NCI-H446 (cell line): ENCODE measurements at regions not wholly inside any gene's neighbourhood (a gene's known extent, or its start where the extent isn't known, plus 50 kb on each side); places are given as distances from the start of the nearest gene placed in this dataset.

Source experiments
- DNase-seq, 2 experiments: peaks; one replicate each; lab custom pipeline; 2025; lab: John Stamatoyannopoulos, UW

- no peak for DNase-seq
These were observed 252.2 kb upstream of the PDE10A start for GRCh38 chr6:165915022-165915770.

- no peak for DNase-seq
These were observed 250.9 kb upstream of the PDE10A start for GRCh38 chr6:165913676-165914570.

- DNase-seq: no peak
These were observed 247.3 kb upstream of the PDE10A start for GRCh38 chr6:165910184-165910966.

- DNase-seq: no peak
These were observed 243.7 kb upstream of the PDE10A start for GRCh38 chr6:165906736-165907135.

- no peak for DNase-seq
These were observed 242.7 kb upstream of the PDE10A start for GRCh38 chr6:165905744-165906143.

- DNase-seq: no peak
These were observed 237.9 kb upstream of the PDE10A start for GRCh38 chr6:165900970-165901369.

GRCh38 chr6:165899611-165900010, 236.6 kb upstream of the PDE10A start:
- no peak for DNase-seq

GRCh38 chr6:165895421-165896165, 232.6 kb upstream of the PDE10A start:
- DNase-seq: no peak

- DNase-seq: no peak
These were observed 231.3 kb upstream of the PDE10A start for GRCh38 chr6:165894171-165894825.

- DNase-seq: no peak
These were observed 230.4 kb upstream of the PDE10A start for GRCh38 chr6:165893431-165893830.

- no peak for DNase-seq
These were observed 228.3 kb upstream of the PDE10A start for GRCh38 chr6:165891320-165891719.

- DNase-seq: no peak
These were observed 227.3 kb upstream of the PDE10A start for GRCh38 chr6:165890404-165890735.

- DNase-seq: no peak
These were observed 226.8 kb upstream of the PDE10A start for GRCh38 chr6:165889636-165890403.

GRCh38 chr6:165886169-165886568, 223.1 kb upstream of the PDE10A start:
- no peak for DNase-seq

GRCh38 chr6:165884813-165885765, 222.0 kb upstream of the PDE10A start:
- DNase-seq: peak; percentile 3 to 63

- DNase-seq: no peak
These were observed 221.0 kb upstream of the PDE10A start for GRCh38 chr6:165883851-165884640.

- DNase-seq: no peak
These were observed 218.8 kb upstream of the PDE10A start for GRCh38 chr6:165881806-165882205.

GRCh38 chr6:165880686-165881085, 217.6 kb upstream of the PDE10A start:
- DNase-seq: no peak
